GM12878 (cell line): ENCODE measurements at regions not wholly inside any gene's neighbourhood (a gene's known extent, or its start where the extent isn't known, plus 50 kb on each side); places are given as distances from the start of the nearest gene placed in this dataset.

ENCODE experiments used
- SIN3A ChIP-seq: IDR thresholded peaks from 2 replicates; pipeline ENCODE4 v1.6.1; 2012; ENCODE audit warnings: low read depth, low read length, improper control_type of control experiment
- SIX5 ChIP-seq: IDR thresholded peaks from 2 replicates; pipeline ENCODE4 v1.6.1; 2011; ENCODE audit warnings: mild to moderate bottlenecking, low read depth, low read length, moderate library complexity; ENCODE audit not compliant: severe bottlenecking
- SUZ12 ChIP-seq: fragments of 200-600 bp; sonication (generic); IDR thresholded peaks from one replicate; pipeline ENCODE4 v1.6.1; 2018; ENCODE audit warnings: antibody characterized with exemption, mild to moderate bottlenecking; ENCODE audit not compliant: unreplicated experiment
- ZNF274 ChIP-seq: IDR thresholded peaks from one replicate; pipeline ENCODE4 v1.8.0; 2011; ENCODE audit not compliant: insufficient read length, insufficient read depth
- TF ChIP-seq, protein P1 (sequence below), 3 experiments: IDR thresholded peaks in 2 of 3; conservative IDR thresholded peaks in 1 of 3; 2 replicates each; pipeline ENCODE4 v1.5.1; 2011; ENCODE audit warnings: low read depth in 3 of 3, low read length in 3 of 3, mild to moderate bottlenecking in 3 of 3, control low read depth in 2 of 3, moderate library complexity in 2 of 3, inconsistent platforms in 1 of 3, mixed read lengths in 1 of 3; ENCODE audit not compliant: control insufficient read depth in 2 of 3, insufficient read depth in 1 of 3; ENCODE audit errors: extremely low read depth in 1 of 3

DNA sequence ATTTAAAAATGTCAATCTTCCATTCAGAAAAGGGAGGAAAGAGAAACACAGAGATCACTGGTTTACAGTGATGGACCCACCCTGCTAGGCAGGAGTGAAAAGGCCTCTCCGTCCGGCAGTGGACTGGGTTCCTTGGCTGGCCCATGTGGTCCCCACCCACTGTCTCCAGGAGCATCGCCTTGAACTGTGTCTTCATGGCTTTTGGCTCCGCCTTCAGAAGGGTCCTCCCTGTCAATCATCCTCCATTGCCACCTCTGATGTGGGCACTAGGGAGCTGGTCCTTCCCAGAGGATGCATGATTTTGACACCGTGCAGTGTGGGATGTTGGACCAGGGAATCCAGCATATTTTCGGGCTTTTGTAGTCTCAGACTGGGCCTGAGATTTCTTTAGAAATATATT, 58.2 kb upstream of the B3GAT1 start:
- TF ChIP-seq, protein P1, sequence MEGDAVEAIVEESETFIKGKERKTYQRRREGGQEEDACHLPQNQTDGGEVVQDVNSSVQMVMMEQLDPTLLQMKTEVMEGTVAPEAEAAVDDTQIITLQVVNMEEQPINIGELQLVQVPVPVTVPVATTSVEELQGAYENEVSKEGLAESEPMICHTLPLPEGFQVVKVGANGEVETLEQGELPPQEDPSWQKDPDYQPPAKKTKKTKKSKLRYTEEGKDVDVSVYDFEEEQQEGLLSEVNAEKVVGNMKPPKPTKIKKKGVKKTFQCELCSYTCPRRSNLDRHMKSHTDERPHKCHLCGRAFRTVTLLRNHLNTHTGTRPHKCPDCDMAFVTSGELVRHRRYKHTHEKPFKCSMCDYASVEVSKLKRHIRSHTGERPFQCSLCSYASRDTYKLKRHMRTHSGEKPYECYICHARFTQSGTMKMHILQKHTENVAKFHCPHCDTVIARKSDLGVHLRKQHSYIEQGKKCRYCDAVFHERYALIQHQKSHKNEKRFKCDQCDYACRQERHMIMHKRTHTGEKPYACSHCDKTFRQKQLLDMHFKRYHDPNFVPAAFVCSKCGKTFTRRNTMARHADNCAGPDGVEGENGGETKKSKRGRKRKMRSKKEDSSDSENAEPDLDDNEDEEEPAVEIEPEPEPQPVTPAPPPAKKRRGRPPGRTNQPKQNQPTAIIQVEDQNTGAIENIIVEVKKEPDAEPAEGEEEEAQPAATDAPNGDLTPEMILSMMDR (IDR thresholded peaks at IDR 0.05 in 2 of 3, conservative IDR thresholded peaks at IDR 0.05 in 1 of 3; ENCODE audit: control insufficient read depth in 2 of 3, extremely low read depth in 1 of 3, insufficient read depth in 1 of 3, low read depth in 3 of 3, low read length in 3 of 3), result no peak
- TF ChIP-seq SIX5 (no peak), SIN3A (no peak), ZNF274 (no peak), SUZ12 (no peak)
